Aorta (tissue), 5 donors: ENCODE measurements at regions not wholly inside any gene's neighbourhood (a gene's known extent, or its start where the extent isn't known, plus 50 kb on each side); places are given as distances from the start of the nearest gene placed in this dataset.
"Not testable (repeated sequence)": the region's sequence is repeated elsewhere in the genome, so short reads cannot be mapped to it uniquely, and the experiment has no call there.

ENCODE experiments used
- ATAC-seq: fragments of 200-7000 bp; cut with Tn5 transposase; one replicate; pipeline ENCODE4 v1.9.1; 2022; ENCODE audit warnings: moderate library complexity; ENCODE audit not compliant: low FRiP score
- DNase-seq, 2 donors: peaks; one replicate each; pipeline ENCODE4 v3.0.0-alpha.2; 2020
- H3K27ac ChIP-seq, 2 donors: one replicate each; pipeline ENCODE4 v1.5.1; 2013; ENCODE audit warnings: low read length in 2 of 2, mild to moderate bottlenecking in 2 of 2, moderate library complexity in 2 of 2, control low read depth in 1 of 2, inconsistent platforms in 1 of 2, low read depth in 1 of 2
- H3K27me3 ChIP-seq, 2 donors: one replicate each; pipeline ENCODE4 v1.6.1; 2013; ENCODE audit warnings: control low read depth in 1 of 2, low read length in 1 of 2, mild to moderate bottlenecking in 1 of 2, moderate library complexity in 1 of 2; ENCODE audit not compliant: insufficient read depth in 2 of 2, control insufficient read depth in 1 of 2
- H3K36me3 ChIP-seq, 2 donors: one replicate each; pipeline ENCODE4 v1.6.1; 2013; ENCODE audit warnings: control low read depth in 1 of 2, low read length in 1 of 2, mild to moderate bottlenecking in 1 of 2; ENCODE audit not compliant: insufficient read depth in 2 of 2, control insufficient read depth in 1 of 2
- H3K4me1 ChIP-seq, 2 donors: one replicate each; pipeline ENCODE4 v1.6.1; 2013; ENCODE audit warnings: low read length in 2 of 2, control low read depth in 1 of 2, mild to moderate bottlenecking in 1 of 2, moderate library complexity in 1 of 2; ENCODE audit not compliant: insufficient read depth in 2 of 2, control insufficient read depth in 1 of 2
- H3K4me3 ChIP-seq, 2 donors: one replicate each; pipeline ENCODE4 v1.5.1; 2013; ENCODE audit warnings: low read length in 2 of 2, control low read depth in 1 of 2, mild to moderate bottlenecking in 1 of 2
- H3K9me3 ChIP-seq: one replicate; pipeline ENCODE4 v1.6.1; 2013; ENCODE audit warnings: mild to moderate bottlenecking, low read length; ENCODE audit not compliant: control insufficient read depth
- WGBS, 2 donors: extraction: QIAGEN DNeasy Blood & Tissue Kit; methylation state at CpG; one replicate each; pipeline ENCODE4 v1.1.7; 2013; 5-methylcytosine and 5-hydroxymethylcytosine counted together
- intact Hi-C, 2 donors: fragments of 100-400 bp; cut with DNase I; formaldehyde crosslinking; loops; one replicate each; pipeline versions ENCODE4 v1.14.2 to v1.15.0; 2022
- donor health status: healthy with polysubstance abuse.
- donor health status: Bipolar disorder and iron deficiency.
- donor health status: DM: no; HTN: no; CAD: no.
- donor health status: DM: no; HTN: no; CAD: no.
- donor health status: DM: yes; HTN: yes; CAD: no.

DNA sequence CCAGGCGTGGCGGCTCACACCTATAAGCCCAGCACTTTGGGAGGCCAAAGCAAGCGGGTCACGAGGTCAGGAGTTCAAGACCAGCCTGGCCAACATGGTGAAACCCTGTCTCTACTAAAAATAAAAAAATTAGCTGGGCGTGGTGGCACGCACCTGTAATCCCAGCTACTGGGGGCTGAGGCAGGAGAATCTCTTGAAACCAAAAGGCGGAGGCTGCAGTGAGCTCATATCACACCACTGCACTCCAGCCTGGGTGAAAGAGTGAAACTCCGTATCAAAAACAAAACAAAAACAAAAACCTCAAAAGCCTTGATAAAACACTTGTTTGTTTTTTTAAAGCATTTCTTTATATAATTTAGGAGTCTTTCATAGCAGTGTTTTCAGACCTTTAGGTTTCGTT, 135.8 kb upstream of the LMNTD1 start:
- H3K9me3 ChIP-seq, DNase-seq, H3K4me1 ChIP-seq, H3K4me3 ChIP-seq, ATAC-seq, H3K27ac ChIP-seq, intact Hi-C loops, H3K27me3 ChIP-seq, H3K36me3 ChIP-seq: not testable (repeated sequence)
- WGBS, 2 donors: 95 to 96% methylated on average over 9 of the region's 9 CpGs

DNA sequence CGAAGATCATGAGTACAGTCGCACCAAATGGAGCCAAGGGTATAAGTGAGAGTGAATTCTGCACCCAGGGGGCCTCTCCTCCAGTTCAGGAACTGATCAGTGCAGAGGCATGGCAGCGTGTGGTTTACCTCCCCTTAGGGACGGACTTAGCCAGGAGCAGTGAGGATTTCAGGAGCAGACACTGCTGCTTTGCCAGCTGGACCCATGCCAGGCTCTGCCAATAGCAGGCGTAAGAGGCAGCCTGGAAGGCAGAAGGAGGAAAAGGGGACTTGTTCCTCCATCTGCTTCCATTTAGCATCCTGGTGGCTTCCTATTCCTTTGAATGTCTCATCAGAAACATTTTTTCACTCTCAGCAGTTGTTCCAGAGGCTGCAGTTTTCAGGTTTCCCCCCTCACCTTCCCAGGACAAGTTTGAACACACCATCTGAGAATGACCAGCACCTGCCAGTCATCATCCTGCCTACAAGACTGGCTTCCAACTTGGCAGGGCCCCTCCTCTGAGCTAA, 137.0 kb upstream of the LMNTD1 start:
- no peak for ATAC-seq
- DNase-seq: no peak
- intact Hi-C loops: no loop called here
- Histone ChIP-seq H3K36me3 (no peaks in the 10 kb centered on the region), H3K27me3 (no peaks in the 10 kb centered on the region), H3K27ac (no peak overlapping the region), H3K4me1 (no peaks in the 10 kb centered on the region), H3K4me3 (no peak overlapping the region), H3K9me3 (peaks cover 3% of the 10 kb centered on the region)
- 51 to 55% methylated on average over 5 of the region's 5 CpGs for WGBS, 2 donors

DNA sequence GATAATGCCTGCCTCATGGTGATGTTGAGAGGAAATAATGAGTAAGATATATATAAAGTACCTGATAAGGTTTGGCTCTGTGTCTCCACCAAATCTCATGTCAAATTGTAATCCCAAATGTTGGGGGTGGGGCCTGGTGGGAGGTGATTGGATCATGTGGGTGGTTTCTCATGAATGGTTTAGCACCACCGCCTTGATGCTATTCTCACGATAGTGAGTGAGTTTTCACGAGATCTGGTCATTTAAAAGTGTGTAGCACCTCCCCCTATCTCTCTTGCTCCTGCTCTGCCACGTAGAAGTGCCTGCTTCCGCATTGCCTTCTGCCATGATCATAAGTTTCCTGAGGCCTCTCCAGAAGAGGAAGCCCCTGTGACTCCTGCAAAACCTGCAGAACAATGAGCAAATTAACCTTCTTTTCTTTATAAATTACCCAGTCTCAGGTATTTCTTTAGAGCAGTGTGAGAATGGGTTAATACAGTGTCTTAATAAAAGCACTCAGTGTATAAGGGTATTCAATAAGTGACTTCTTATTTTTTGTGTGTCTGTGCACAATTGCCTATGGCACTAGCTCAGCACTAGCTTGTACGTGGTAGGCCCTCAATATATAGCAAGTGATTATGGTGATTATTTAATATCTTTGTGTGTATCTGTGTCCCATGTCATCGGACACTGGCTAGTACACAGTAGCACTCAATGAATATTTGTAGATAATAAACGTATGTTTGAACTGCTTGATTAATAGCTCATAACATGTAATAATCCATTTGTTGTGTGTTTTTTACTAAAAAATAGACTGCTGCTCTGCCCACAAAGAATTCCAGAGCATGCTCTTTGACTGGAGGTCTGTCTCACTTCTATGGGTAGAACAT, 138.1 kb upstream of the LMNTD1 start:
- Histone ChIP-seq H3K4me1 (no peaks in the 10 kb centered on the region), H3K9me3 (peaks cover 2% of the 10 kb centered on the region), H3K27ac (no peak overlapping the region), H3K36me3 (no peaks in the 10 kb centered on the region), H3K4me3 (no peak overlapping the region), H3K27me3 (no peaks in the 10 kb centered on the region)
- no peak for DNase-seq
- intact Hi-C loops: no loop called here
- WGBS, 2 donors: 91 to 94% methylated on average over 8 of the region's 8 CpGs
- no peak for ATAC-seq

DNA sequence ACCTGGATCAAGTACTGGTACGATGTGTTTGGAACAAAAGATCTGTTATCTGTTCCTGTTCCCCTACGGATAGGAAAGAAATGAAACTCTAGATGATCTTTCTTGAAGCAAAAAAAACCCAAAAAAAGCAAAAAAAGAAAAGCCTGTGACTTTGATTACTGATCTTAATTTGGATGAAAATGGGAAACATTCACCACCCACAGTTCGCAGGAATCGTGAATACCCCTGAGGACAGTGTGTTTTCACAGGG, 138.7 kb upstream of the LMNTD1 start:
- H3K4me1 ChIP-seq: no peaks in the 10 kb centered on the region
- no peak overlapping the region for H3K27ac ChIP-seq
- no peaks in the 10 kb centered on the region for H3K27me3 ChIP-seq
- no peak overlapping the region for H3K4me3 ChIP-seq
- intact Hi-C loops: no loop called here
- 38 to 45% methylated on average over 4 of the region's 4 CpGs for WGBS, 2 donors
- no peaks in the 10 kb centered on the region for H3K36me3 ChIP-seq
- ATAC-seq: no peak
- no peak for DNase-seq
- H3K9me3 ChIP-seq: peaks cover 4% of the 10 kb centered on the region

DNA sequence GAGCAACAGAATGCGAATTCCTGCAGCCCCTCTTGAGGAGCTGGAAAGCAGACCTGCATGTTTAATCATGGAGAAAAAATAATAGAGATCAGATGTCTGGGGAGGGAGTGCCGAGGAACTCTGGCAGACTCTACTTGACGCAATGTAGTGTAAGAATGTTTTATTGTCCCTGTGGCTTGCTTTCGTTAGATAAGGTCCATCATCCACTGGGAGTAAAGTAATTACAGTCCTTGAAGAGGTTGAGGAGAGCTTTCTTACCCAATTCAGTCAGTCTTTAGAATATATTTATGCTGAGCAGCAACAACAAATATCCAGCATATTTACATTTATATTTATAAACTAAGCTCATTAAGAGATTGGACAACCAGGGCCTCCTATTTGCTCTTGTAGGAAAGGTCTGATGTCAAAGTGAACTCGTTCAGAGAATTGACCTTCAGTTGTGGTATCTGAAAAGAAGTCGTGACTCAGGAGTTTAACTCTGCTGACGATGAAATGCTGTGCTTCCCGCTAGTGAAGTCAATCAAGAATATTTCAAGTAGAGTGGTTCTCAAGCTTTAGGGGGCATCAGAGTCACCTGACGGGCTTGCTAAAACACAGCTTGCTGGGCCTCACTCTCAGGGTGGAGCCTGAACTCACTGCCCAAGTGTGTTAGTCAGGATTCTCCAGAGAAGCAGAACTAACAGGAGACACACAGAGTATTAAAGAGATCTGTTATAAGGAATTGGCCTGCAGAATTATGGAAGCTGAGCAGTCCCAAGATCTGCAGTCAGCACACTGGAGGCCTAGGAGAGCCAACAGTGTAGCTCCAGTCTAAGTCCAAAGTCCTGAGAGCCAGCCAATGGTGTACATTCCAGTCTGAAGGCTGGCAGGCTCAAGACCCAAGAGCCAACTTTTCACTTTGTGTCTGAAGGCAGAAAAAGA, 139.3 kb upstream of the LMNTD1 start:
- WGBS, 2 donors: 43 to 53% methylated on average over 9 of the region's 9 CpGs
- ATAC-seq: peak; percentile 73
- Histone ChIP-seq H3K4me1 (no peaks in the 10 kb centered on the region), H3K4me3 (no peak overlapping the region), H3K36me3 (no peaks in the 10 kb centered on the region), H3K27me3 (no peaks in the 10 kb centered on the region), H3K27ac (no peak overlapping the region), H3K9me3 (peaks cover 2% of the 10 kb centered on the region)
- no peak for DNase-seq
- intact Hi-C loops: no loop called here

DNA sequence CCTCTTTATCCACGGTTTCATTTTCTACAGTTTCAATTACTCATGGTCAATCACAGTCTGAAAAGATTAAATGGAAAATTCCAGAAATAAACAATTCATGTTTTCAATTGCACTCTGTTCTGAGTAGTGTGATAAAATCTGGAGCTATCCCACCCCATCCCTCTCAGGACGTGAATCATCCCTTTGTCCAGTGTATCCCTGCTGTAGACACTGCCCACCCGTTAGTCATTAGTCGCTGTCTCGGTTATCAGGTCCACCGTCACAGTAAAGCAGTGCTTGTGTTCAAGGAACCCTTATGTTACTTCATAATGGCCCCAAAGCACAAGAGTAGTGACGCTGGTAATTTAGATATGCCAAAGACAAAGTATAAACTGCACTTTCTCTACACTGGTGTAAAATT, 141.0 kb upstream of the LMNTD1 start:
- whole genome bisulfite sequencing, 2 donors: 71 to 75% methylated on average over 7 of the region's 7 CpGs
- ATAC-seq: no peak
- no peak overlapping the region for H3K27ac ChIP-seq

DNA sequence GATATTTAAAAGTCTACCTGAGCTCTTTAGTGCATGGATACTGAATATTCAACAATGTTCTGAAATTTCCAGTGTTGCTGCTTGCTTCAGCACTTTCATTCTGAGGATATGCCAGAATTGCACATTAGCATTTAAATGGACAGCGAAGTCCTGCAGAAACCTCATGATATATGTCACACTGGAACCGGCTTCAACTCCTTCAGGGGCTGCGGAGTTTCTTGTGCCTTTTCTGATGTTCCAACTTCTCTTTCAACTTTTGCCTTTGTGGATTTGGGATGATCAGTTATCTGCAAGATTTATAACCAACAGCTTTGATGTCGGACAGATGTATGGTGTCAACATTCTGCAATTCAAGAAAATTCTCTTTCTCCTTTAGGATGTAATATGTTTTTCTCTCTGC, 142.5 kb upstream of the LMNTD1 start:
- Histone ChIP-seq H3K27ac (no peak overlapping the region), H3K27me3 (no peaks in the 10 kb centered on the region)

More for the DNA sequence above, 141.0 kb upstream of the LMNTD1 start:
- Histone ChIP-seq H3K4me1 (no peaks in the 10 kb centered on the region), H3K36me3 (no peaks in the 10 kb centered on the region), H3K9me3 (peaks cover 4% of the 10 kb centered on the region), H3K4me3 (no peak overlapping the region), H3K27me3 (no peaks in the 10 kb centered on the region)
- intact Hi-C loops: no loop called here
- DNase-seq: no peak

DNA sequence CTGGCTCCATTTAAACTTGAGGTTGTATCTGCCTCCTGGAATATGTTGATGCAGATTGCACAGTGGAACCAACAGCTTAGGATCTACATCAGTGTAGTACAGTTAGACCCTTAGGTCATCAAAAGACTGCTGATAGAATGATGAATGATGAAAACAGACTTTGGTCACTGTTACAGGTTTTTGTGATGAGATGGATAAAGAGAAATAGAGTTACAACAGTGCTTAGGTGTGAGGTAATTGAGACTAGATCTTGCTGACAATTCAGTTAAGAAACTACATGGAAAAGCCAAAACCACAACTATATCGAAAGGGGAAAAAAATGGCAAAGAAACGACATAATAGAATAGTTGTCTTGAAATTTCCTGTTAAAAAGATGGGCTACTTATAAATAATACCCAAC, 145.7 kb upstream of the LMNTD1 start:
- Histone ChIP-seq H3K27ac (no peak overlapping the region), H3K4me1 (no peaks in the 10 kb centered on the region), H3K4me3 (no peak overlapping the region), H3K36me3 (no peaks in the 10 kb centered on the region), H3K27me3 (no peaks in the 10 kb centered on the region), H3K9me3 (peaks cover 4% of the 10 kb centered on the region)
- WGBS, 2 donors: 66 to 75% methylated on average over 2 of the region's 2 CpGs
- DNase-seq: no peak
- intact Hi-C loops: no loop called here
- ATAC-seq: no peak

More for the DNA sequence above, 142.5 kb upstream of the LMNTD1 start:
- intact Hi-C loops: no loop called here
- DNase-seq (no peak), ATAC-seq (no peak)
- no peaks in the 10 kb centered on the region for H3K36me3 ChIP-seq
- H3K9me3 ChIP-seq: peaks cover 4% of the 10 kb centered on the region
- no peak overlapping the region for H3K4me3 ChIP-seq
- 44 to 59% methylated on average over 4 of the region's 4 CpGs for WGBS, 2 donors
- no peaks in the 10 kb centered on the region for H3K4me1 ChIP-seq
